SK-N-MC (cell line): ENCODE measurements at regions not wholly inside any gene's neighbourhood (a gene's known extent, or its start where the extent isn't known, plus 50 kb on each side); places are given as distances from the start of the nearest gene placed in this dataset.

Experiments used
- EZH2 ChIP-seq: fragments of 200-600 bp; sonication (generic); IDR thresholded peaks from one replicate; pipeline ENCODE4 v1.6.1; 2017; ENCODE audit warnings: antibody characterized with exemption
- POLR2AphosphoS5 ChIP-seq: IDR thresholded peaks from 2 replicates; pipeline ENCODE4 v1.6.1; 2012; ENCODE audit warnings: mild to moderate bottlenecking, low read depth, low read length, borderline replicate concordance

GRCh38 chr17:77660524-77660923 is 298.0 kb upstream of the TNRC6C start:
- no peak for TF ChIP-seq EZH2
- TF ChIP-seq POLR2AphosphoS5, result no peak
